ENCODE measurements at regions not wholly inside any gene's neighbourhood (a gene's known extent, or its start where the extent isn't known, plus 50 kb on each side); places are given as distances from the start of the nearest gene placed in this dataset.

- Histone ChIP-seq H3K27ac (ENCODE audit: control insufficient read depth, insufficient read depth, low read length) (no peak overlapping the region), H3K79me2 (ENCODE audit: control insufficient read depth, insufficient read depth, low read length) (no peaks in the 10 kb centered on the region), H3K9ac (ENCODE audit: control insufficient read depth, extremely low read depth, insufficient read depth, low read length) (no peak overlapping the region), H3K36me3 (ENCODE audit: control insufficient read depth in 2 of 2, extremely low read depth in 1 of 2, insufficient read depth in 2 of 2, low read length in 2 of 2) (no peaks in the 10 kb centered on the region), H3K27me3 (ENCODE audit: control insufficient read depth, extremely low read depth, insufficient read depth, low read length) (no peaks in the 10 kb centered on the region), H2AFZ (ENCODE audit: control insufficient read depth, low read length) (no peak overlapping the region), H3K4me3 (ENCODE audit: control insufficient read depth in 2 of 3, extremely low read depth in 1 of 3, insufficient read depth in 2 of 3, low read depth in 1 of 3, low read length in 3 of 3) (no peak overlapping the region), H3K4me1 (ENCODE audit: control insufficient read depth, extremely low read depth, insufficient read depth, low read length) (no peaks in the 10 kb centered on the region), H4K20me1 (ENCODE audit: control insufficient read depth, extremely low read depth, insufficient read depth, low read length) (no peaks in the 10 kb centered on the region), H3K9me3 (ENCODE audit: control insufficient read depth, low read depth, low read length) (no peaks in the 10 kb centered on the region), H3K9me1 (ENCODE audit: control insufficient read depth, extremely low read depth, insufficient read depth, low read length) (no peaks in the 10 kb centered on the region), H3K4me2 (ENCODE audit: control insufficient read depth, extremely low read depth, insufficient read depth, low read depth, low read length) (no peak overlapping the region)
- TF ChIP-seq EZH2 (IDR thresholded peaks at IDR 0.05; ENCODE audit: low read length) (no peak), CTCF (optimal IDR thresholded peaks at IDR 0.05 in 1 of 3, IDR thresholded peaks at IDR 0.05 in 1 of 3, conservative IDR thresholded peaks at IDR 0.05 in 1 of 3; ENCODE audit: extremely low read depth in 1 of 3, insufficient read depth in 2 of 3, low read length in 3 of 3) (no peak)
- dilution Hi-C loops (cut with MboI; ENCODE audit: extremely low pct_ligation_motif_present, low sequenced_read_pairs), result no loop called here
- DNase-seq (ENCODE audit: low read depth, low spot score), result no peak
- no peak for FAIRE-seq
These were observed 427.9 kb downstream of the CDH11 start for GRCh38 chr16:64693946-64694345.

GRCh38 chr16:64687786-64688185 is 434.1 kb downstream of the CDH11 start:
- Histone ChIP-seq H3K4me2 (ENCODE audit: control insufficient read depth, extremely low read depth, insufficient read depth, low read depth, low read length) (no peak overlapping the region), H3K79me2 (ENCODE audit: control insufficient read depth, insufficient read depth, low read length) (no peaks in the 10 kb centered on the region), H3K9me3 (ENCODE audit: control insufficient read depth, low read depth, low read length) (no peaks in the 10 kb centered on the region), H4K20me1 (ENCODE audit: control insufficient read depth, extremely low read depth, insufficient read depth, low read length) (no peaks in the 10 kb centered on the region), H3K27ac (ENCODE audit: control insufficient read depth, insufficient read depth, low read length) (no peak overlapping the region), H3K9ac (ENCODE audit: control insufficient read depth, extremely low read depth, insufficient read depth, low read length) (no peak overlapping the region), H3K4me1 (ENCODE audit: control insufficient read depth, extremely low read depth, insufficient read depth, low read length) (no peaks in the 10 kb centered on the region), H2AFZ (ENCODE audit: control insufficient read depth, low read length) (no peak overlapping the region), H3K36me3 (ENCODE audit: control insufficient read depth in 2 of 2, extremely low read depth in 1 of 2, insufficient read depth in 2 of 2, low read length in 2 of 2) (no peaks in the 10 kb centered on the region), H3K9me1 (ENCODE audit: control insufficient read depth, extremely low read depth, insufficient read depth, low read length) (no peaks in the 10 kb centered on the region), H3K4me3 (ENCODE audit: control insufficient read depth in 2 of 3, extremely low read depth in 1 of 3, insufficient read depth in 2 of 3, low read depth in 1 of 3, low read length in 3 of 3) (no peak overlapping the region), H3K27me3 (ENCODE audit: control insufficient read depth, extremely low read depth, insufficient read depth, low read length) (no peaks in the 10 kb centered on the region)
- FAIRE-seq (no peak), DNase-seq (ENCODE audit: low read depth, low spot score) (no peak)
- TF ChIP-seq EZH2 (IDR thresholded peaks at IDR 0.05; ENCODE audit: low read length) (no peak), CTCF (optimal IDR thresholded peaks at IDR 0.05 in 1 of 3, IDR thresholded peaks at IDR 0.05 in 1 of 3, conservative IDR thresholded peaks at IDR 0.05 in 1 of 3; ENCODE audit: extremely low read depth in 1 of 3, insufficient read depth in 2 of 3, low read length in 3 of 3) (no peak)
- dilution Hi-C loops (cut with MboI; ENCODE audit: extremely low pct_ligation_motif_present, low sequenced_read_pairs), result no loop called here

Data from keratinocyte (primary cell).